HEK293 (cell line): ENCODE measurements at regions not wholly inside any gene's neighbourhood (a gene's known extent, or its start where the extent isn't known, plus 50 kb on each side); places are given as distances from the start of the nearest gene placed in this dataset.

Experiments used
- CTCF ChIP-seq: fragments of 450-650 bp; formaldehyde crosslinking; IDR thresholded peaks from 2 replicates; pipeline ENCODE4 v1.5.1; 2016; ENCODE audit warnings: missing biosample characterization, missing genetic modification characterization
- ZNF121 ChIP-seq: fragments of 450-650 bp; formaldehyde crosslinking; IDR thresholded peaks from 2 replicates; pipeline ENCODE4 v1.5.1; 2016; ENCODE audit warnings: missing biosample characterization, missing genetic modification characterization
- ZNF664 ChIP-seq: fragments of 450-650 bp; formaldehyde crosslinking; IDR thresholded peaks from 2 replicates; pipeline ENCODE4 v1.5.1; 2016; ENCODE audit warnings: missing biosample characterization, missing genetic modification characterization

GRCh38 chr3:105062853-105063252 is 303.9 kb upstream of the ALCAM start:
- TF ChIP-seq CTCF (tag by site-specific recombination) (no peak), ZNF121 (no peak), ZNF664 (tag by site-specific recombination) (no peak)
